HG03135 (cell line): ENCODE measurements at regions not wholly inside any gene's neighbourhood (a gene's known extent, or its start where the extent isn't known, plus 50 kb on each side); places are given as distances from the start of the nearest gene placed in this dataset.
A peak's percentile ranks its signal among the peaks of the same experiment; 100 is the strongest.

ENCODE experiments used
- ATAC-seq: cut with Tn5 transposase; IDR thresholded peaks from one replicate; pipeline ENCODE4 v1.9.1; 2021; ENCODE audit warnings: mild to moderate bottlenecking, moderate library complexity; ENCODE audit not compliant: unreplicated experiment

DNA sequence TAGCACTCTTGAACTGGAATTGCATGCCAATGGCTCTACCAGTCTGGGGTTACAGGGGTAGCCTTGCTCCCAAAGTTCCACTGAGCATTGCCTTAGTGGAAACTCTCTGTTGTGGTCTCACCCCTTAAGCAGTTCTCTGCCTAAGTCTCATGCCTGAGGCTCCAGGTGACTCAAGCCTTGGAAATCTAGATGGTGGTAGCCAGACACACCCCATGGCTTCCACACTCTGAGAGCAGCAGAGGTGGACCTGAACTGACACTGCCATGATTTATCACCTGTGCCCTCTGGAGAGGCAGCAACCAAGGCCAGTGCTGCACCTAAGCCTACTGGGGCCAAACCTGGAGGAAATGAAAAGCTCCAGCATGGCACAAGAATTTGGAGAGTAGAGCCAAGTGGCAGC is 285.7 kb upstream of the PKN2 start:
- ATAC-seq = no peak

DNA sequence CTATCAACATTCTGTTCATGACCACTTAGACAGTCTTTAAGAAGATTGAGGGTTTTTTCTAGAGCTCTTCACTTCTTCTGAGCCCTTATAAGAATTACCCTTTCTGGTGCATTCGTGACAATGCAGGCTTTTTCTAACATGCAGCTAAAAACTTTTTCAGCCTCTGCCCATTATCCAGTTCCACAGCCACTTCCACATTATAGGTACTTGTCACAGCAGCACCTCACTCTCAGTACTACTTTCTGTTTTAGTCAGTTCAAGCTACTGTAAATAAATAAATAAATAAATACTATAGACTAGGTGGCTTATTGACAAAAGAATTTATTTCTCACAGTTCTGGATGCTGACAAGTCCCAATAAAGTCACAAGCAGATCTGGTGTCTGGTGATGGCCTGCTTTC is 284.4 kb upstream of the PKN2 start:
- ATAC-seq = peak; percentile 75

DNA sequence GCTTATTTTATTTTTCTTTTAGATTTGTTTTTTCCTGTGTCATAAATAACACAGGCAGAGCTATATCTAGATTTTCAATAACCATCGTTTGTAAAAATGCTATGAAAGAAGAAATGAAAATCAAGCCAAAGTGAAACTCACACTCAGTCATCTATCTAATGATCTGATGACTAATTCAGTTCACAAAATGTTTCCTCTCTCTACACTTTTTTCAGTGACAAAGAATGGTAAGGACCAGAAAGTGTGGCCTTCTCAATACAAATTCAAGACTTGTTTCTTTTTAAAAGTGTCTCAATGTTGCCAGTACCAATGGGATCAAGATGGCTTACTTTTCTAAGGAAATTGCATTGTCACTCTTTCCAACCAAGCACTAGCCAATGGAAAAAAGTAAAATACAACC is 282.8 kb upstream of the PKN2 start:
- peak; percentile 84 for ATAC-seq

DNA sequence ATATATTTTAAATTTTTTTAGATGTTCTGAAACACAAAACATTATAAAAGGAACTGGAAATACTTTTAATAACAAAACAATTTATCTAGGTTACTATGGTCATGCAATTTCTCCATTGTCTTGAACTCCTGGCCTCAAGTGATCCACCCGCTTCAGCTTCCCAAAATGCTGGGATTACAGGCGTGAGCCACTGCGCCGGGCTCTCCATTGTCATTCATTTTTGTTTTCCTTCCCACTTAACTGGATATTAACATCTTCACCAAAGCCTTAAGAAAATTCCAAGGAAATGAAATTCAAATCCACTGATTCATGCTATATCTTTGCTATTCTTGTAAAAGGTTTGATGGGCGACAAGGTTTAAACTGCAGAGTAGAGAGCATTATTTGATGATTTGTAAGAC is 279.5 kb upstream of the PKN2 start:
- no peak for ATAC-seq

DNA sequence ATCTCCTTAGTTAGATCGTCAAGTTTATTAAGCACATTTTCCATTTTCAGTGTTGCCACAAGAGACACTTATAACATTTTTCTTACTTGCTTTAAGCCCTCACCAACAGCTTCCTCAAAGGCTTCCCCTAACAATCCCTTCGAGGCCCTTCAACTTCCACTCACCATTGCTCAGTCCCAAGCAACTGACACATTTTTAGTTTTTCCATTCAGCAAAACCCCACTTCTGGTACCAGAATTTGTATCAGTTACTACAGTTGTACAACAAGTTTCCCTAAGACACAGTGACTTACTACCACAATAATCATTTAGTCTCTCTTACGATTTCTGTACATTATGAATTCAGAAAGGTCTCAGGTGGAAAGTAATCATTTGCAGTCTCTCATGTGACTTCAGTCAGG is 276.8 kb upstream of the PKN2 start:
- no peak for ATAC-seq

DNA sequence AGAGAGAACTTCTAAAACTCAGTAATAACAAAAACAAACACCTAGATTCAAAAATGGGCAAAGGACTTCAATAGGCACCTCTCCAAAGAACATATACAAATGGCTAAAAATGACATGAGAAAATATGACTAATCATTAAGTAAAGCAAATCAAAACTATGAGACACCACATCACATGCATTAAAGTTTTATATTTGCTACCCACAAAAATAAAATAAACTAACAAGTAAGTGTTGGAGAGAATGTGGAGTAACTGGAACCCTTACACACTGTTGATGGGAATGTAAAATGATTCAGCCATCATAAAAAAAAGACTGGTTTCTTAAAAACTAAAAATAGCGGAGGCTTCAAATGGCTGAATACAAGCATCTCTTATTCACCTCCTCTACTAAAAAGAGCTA is 262.1 kb upstream of the PKN2 start:
- no peak for ATAC-seq

DNA sequence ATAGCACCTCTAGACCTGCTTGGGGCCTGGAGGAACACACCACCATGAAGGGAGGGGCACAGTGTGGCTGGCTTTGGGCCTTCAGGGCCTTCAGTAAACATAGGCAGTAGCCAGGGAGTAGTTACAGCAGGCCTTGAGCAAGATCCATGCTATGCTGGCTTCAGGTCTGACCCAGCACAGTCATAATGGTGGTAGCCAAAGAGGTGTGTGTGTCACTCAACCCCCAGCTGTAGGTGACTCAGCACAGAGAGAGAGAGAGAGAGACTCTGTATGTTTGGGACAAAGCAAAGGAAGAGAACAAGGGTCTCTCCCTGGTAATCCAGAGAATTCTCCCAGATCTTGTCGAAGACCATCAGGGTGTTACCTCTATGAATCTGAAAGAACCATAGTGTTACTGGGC is 250.5 kb upstream of the PKN2 start:
- ATAC-seq = no peak

DNA sequence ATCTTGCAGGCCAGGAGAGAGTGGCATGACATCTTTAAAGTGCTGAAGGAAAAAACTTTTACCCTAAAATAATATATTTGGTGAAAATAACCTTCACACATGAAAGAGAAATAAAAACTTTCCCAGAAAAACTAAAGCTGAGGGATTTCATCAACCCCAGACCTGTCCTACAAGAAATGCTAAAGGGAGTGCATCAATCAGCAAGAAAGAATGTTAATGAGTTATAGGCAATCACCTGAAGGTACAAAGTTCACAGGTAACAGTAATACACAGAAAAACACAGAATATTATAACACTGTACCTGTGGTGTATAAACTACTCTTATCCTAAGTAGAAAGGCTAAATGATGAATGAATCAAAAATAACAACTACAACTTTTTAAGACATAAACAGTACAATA is 249.2 kb upstream of the PKN2 start:
- ATAC-seq = no peak

DNA sequence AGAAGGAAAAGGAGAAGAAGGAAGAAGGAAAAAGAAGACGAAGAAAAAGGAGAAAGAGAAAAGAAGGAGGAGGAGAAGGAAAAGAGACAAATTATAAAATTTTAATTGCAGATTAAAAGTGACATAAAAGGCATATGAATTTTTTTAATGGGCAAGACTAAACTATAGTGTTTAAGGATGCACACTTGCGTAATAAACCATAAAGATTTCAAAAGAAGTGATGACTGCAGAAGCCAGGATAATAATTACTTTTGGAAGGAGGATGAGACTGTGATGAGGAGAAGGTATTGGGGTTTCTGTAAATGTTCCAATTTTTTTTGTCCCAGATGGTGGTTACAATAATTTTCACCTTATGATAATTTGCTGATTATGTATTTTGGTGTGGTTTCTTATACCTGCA is 243.1 kb upstream of the PKN2 start:
- ATAC-seq = no peak

DNA sequence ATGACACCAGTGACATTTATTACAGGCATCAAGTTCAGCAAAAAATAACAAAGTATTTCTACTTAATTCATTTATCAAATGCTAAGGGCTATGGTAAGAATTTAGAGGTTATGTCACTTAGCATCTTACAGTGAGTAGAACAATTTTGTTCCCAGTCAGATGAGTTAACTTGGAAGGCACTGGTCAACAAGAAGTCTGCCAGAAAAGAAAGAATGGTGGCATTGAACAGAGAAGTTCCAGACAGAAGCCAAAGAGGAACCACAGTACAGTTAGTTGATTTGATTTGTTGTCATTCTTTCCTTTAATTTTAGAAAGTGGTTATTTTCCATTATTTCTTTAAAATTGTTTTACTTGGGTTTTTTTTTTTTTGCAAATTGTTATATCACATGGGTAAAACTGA is 232.2 kb upstream of the PKN2 start:
- no peak for ATAC-seq

DNA sequence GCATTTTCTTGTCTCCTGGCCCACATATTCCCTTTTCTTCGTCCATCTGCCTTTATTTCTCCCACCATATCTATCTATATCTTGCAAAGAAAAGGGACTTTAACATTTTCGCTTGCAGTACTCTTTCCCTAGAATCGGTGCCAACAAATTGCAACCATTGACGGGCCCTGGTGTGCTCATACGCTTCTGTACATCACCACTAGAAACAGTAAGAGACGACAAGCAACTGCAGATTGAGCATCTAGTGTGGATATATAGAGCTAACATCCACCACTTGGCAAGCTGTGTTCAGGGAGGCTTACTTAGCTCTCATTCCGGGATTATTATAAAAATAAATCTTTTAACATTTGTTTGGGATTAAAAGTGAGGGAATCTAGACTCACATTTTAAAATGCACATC is 230.8 kb upstream of the PKN2 start:
- ATAC-seq = no peak

DNA sequence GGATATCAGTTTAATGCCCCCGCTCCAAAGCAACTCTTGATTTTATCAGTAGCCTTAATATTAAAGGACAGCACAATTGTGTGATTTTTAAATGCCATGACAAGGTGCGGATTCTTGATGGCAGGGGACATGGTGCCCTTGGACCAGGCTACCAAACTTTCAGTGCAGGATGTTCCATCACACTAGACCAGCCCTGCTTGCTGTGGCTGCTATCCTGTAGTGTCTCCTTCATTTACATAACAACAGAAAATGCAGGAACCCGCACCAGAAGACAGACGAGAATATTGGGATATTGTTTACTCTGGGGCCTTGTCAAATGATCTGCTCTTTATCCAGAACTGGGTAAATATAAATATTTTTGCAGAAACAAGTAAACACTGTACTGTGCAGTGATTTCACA is 229.3 kb upstream of the PKN2 start:
- ATAC-seq = no peak

DNA sequence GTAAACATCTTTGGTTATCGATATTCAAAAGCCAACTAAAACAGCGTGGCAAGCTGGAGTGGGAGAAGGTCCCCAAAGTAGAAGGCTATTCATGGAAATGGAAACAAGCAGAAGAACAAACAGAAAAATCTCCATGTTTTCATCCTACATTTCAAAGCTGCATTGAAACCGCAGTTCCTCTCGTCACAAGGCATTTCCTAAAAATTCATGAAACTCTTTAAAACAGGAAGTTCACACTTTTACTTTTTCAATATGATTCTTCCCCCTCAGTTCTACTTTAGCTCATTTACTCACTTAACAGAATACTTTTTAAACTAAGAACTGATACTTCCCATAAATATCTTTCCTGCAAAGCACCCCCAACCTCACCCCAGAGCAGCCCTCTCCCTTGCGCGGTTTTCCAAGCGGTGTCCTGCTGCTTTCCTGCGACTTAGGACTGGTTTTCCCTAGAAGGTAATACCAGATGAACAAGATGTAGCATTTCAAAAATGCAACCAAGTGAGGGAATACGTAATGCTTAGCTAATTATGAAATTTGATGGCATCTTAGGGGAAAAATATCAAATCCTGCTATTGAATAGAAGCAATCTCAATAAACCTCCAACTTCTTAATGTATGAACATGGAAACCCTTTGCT is 228.3 kb upstream of the PKN2 start:
- no peak for ATAC-seq

DNA sequence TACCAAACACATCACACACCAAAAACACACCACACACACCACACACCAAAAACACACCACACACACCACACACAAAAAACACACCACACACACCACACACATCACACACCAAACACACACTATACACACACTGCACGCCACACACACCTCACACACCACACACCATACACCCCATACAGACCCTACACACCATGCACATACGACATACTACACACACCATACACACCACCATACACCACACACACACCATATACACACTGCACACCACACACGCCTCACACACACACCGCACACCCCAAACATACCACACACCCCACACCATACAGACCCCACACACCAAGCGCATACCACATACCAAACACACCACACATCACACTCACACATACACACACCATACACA is 226.9 kb upstream of the PKN2 start:
- no peak for ATAC-seq

DNA sequence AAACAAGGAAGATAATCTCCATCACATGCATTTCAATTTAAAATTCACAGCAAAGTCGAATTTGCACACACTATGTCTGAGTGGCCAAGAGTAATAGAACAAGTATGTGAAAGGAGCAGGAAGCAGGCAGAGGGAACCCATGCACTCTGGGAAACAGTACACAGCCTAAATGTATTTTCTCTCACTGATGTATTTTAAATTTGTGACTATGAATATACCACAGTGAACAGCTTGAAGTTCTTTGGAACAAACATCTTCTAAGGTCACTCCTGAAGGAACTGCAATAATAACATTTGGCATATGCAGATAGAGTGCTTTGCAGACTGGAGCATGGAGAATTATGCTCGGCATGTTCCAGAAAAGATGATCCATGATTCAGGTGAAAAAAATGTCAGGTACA is 223.1 kb upstream of the PKN2 start:
- ATAC-seq = no peak

DNA sequence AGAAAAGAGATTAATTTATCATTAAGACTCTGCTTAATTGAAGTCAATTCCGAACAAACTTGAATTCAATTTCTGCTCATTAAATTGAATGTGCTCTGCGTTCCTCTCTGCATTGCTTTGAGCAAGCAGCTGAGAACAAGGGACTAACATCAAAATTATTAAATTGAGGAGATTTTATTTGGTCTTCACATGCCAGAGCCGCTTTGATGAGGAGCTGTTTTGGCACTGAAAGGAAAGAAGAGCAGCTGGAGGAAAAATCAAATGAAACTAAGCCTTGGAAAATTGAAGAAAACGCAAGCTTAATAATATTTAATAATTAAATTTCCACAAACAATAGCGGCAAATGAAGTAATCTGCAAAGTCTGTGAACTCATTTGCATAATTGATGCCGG is 222.0 kb upstream of the PKN2 start:
- no peak for ATAC-seq

DNA sequence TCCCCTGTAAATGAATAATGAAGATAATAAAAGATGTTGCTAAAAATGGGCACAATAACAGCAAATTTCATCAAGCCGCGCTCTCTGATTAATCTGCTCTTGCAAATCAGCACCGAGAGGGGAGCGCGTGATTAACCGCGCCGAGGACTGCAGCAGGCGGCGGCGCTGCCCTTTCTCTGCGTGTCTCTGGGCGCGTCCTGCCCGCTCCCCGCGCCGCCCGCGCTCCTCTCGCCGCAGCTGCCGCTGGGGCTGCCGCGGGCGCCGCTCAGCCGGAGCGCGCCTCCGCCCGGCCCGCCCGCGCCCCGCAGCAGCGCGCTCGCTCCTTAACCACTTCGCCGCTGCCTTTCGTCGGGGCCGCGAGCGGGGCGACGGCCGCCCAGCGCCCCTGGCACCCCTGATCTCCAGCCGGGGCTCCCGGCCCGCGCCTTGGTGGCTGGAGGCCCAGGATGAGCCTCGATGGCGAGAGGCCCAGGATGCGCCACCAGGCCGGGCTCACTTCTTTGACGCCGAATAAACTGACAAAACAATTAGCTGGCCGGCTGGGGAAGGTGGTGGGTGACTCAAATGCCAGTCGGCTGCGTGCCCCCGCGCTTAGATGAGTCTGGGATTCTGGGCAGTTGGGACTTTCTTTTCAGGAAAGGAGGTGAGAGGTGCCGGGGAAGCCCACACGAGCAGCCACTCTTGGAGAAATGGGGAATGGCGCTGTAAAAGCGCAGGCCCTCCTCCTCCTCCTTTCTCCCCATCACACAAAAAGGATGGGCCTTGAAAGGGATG is 221.4 kb upstream of the PKN2 start:
- ATAC-seq = no peak

DNA sequence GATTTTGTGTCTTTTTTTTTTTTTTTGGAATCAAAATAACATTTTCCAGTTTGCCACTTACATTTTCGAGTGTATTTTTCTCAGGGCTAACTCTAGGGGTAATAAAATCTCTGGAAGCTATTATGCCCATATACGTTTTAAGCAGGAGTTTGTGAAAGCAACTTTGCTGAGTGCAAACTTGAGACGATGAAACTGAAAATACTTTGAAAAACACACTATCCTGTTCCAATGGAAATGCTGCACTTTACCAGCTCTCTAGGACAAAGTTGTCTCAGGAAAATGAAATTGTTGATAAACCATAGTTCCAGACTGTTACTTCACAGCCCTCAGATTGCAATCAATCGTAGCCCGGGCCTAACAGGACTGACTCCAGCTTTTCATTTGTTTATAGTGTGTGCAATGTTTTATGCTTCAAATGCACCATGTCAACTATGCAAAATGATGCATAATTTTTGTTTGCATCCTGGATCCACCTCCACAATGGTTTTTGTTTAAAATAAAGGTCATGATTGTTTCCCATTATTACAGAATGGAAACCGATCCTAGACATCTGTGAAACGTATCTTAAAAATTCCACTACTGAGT is 220.6 kb upstream of the PKN2 start:
- no peak for ATAC-seq

DNA sequence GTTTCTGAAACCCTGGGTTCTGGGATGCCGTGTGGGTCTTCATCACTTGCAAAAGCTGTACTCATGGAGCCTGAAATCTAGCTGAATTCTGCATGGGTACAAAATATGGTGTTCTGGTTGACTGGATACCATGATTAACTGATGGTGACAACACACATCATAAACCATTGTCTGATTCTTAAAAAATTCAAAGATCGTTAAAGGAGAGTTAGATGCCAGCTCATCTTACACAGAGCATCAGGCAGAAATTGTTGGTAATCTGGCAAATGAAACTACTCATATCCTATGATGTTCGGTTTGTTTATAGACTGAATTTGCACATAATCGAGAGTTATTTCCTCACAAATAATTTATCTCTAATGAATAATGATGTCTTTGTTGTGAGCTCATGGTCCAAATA is 218.1 kb upstream of the PKN2 start:
- no peak for ATAC-seq

DNA sequence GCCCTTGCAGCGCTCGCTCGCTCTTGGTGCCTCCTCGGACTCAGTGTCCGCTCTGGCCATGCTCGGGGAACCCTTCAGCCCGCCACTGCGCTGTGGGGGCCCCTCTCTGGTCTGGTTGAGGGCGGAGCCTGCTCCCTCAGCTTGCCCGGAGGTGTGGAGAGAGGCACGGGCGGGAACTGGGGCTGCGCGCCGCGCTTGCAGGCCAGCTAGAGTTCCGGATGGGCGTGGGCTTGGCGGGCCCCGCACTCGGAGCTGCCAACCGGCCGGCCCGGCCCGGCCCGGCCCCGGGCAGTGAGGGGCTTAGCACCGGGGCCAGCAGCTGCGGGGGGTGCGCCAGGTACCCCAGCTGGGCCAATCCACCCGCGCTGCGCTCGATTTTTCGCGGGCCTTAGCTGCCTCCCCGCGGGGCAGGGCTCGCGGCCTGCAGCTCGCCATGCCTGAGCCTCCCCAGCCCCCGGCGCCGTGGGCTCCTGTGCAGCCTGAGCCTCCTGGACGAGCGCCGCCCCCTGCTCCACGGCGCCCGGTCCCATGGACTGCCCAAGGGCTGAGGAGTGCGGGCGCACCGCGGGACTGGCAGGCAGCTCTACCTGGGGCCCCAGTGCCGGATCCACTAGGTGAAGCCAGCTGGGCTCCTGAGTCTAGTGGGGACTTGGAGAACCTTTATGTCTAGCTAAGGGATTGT is 217.0 kb upstream of the PKN2 start:
- no peak for ATAC-seq

DNA sequence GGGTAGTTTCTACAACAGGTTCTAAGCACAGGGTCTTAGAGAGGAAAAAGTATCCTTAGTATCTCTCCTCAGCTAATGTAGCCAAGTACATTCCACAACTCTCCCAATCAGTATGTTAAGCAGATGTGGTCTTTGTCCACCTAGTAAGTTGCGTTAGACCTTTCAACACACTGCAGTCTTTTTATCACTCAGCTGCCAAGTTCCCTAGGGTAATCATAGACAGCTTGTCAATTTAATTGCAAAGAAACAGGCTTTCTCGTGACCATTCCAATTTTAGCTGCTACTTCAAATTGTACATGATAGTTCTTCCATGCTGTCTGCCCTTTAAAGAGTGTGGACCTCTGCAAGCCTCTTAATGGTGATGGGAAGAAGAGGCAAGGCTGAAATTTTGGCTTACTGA is 211.8 kb upstream of the PKN2 start:
- ATAC-seq = no peak

DNA sequence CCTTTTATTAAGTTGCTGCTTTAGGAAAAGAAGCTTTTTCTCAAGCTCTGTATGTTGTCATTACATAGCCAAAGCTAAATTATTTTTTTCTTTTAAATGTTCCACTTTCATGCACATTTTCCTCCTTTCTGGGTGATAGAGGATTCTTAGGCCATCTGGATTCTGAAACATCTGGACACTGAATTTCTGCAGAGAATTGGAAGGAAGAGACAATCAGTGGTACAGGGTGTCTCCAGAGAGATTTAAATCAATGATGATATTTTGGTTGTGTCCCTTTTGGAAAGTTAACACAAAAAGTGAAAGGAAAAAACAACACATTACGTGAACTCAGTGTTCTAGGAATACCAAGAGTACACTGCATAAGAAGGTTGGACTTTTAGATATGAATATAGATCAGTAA is 211.4 kb upstream of the PKN2 start:
- ATAC-seq = no peak
